ENCODE measurements at regions not wholly inside any gene's neighbourhood (a gene's known extent, or its start where the extent isn't known, plus 50 kb on each side); places are given as distances from the start of the nearest gene placed in this dataset.

- no peak overlapping the region for H3K4me3 ChIP-seq (ENCODE audit: low read length)
- TF ChIP-seq CTCF (conservative IDR thresholded peaks at IDR 0.05; ENCODE audit: low read depth, low read length) = no peak
- no peak for DNase-seq (ENCODE audit: low read depth)
These were observed 220.7 kb upstream of the CNKSR2 start for GRCh38 chrX:21153503-21153902.

- no peak for TF ChIP-seq CTCF (conservative IDR thresholded peaks at IDR 0.05; ENCODE audit: low read depth, low read length)
- H3K4me3 ChIP-seq (ENCODE audit: low read length) = no peak overlapping the region
- DNase-seq (ENCODE audit: low read depth) = no peak
These were observed 218.3 kb upstream of the CNKSR2 start for GRCh38 chrX:21155916-21156315.

GRCh38 chrX:21156632-21157031, 217.6 kb upstream of the CNKSR2 start:
- TF ChIP-seq CTCF (conservative IDR thresholded peaks at IDR 0.05; ENCODE audit: low read depth, low read length) = no peak
- H3K4me3 ChIP-seq (ENCODE audit: low read length) = no peak overlapping the region
- DNase-seq (ENCODE audit: low read depth) = no peak

- H3K4me3 ChIP-seq (ENCODE audit: low read length) = no peak overlapping the region
- DNase-seq (ENCODE audit: low read depth) = no peak
- TF ChIP-seq CTCF (conservative IDR thresholded peaks at IDR 0.05; ENCODE audit: low read depth, low read length) = no peak
These were observed 215.5 kb upstream of the CNKSR2 start for GRCh38 chrX:21158678-21159077.

GRCh38 chrX:21166272-21166982, 207.8 kb upstream of the CNKSR2 start:
- no peak for TF ChIP-seq CTCF (conservative IDR thresholded peaks at IDR 0.05; ENCODE audit: low read depth, low read length)
- no peak overlapping the region for H3K4me3 ChIP-seq (ENCODE audit: low read length)
- DNase-seq (ENCODE audit: low read depth) = peak; percentile 46

- no peak for DNase-seq (ENCODE audit: low read depth)
- H3K4me3 ChIP-seq (ENCODE audit: low read length) = no peak overlapping the region
- TF ChIP-seq CTCF (conservative IDR thresholded peaks at IDR 0.05; ENCODE audit: low read depth, low read length) = no peak
These were observed 207.2 kb upstream of the CNKSR2 start for GRCh38 chrX:21167011-21167410.

- TF ChIP-seq CTCF (conservative IDR thresholded peaks at IDR 0.05; ENCODE audit: low read depth, low read length) = no peak
- no peak overlapping the region for H3K4me3 ChIP-seq (ENCODE audit: low read length)
- no peak for DNase-seq (ENCODE audit: low read depth)
These were observed 206.7 kb upstream of the CNKSR2 start for GRCh38 chrX:21167494-21167893.

Data from retinal pigment epithelial cell (primary cell).